HG02973 (cell line): ENCODE measurements at regions not wholly inside any gene's neighbourhood (a gene's known extent, or its start where the extent isn't known, plus 50 kb on each side); places are given as distances from the start of the nearest gene placed in this dataset.

Experiments used
- ATAC-seq: cut with Tn5 transposase; IDR thresholded peaks from one replicate; pipeline ENCODE4 v1.9.1; 2021; ENCODE audit warnings: moderate library complexity; ENCODE audit not compliant: unreplicated experiment

GRCh38 chr11:131229221-131229620, 141.2 kb upstream of the NTM start:
- ATAC-seq = no peak

- no peak for ATAC-seq
Measured at GRCh38 chr11:131231317-131231940, 139.0 kb upstream of the NTM start.

GRCh38 chr11:131232261-131232660, 138.2 kb upstream of the NTM start:
- no peak for ATAC-seq

GRCh38 chr11:131234221-131234620, 136.2 kb upstream of the NTM start:
- ATAC-seq = no peak

- no peak for ATAC-seq
Measured at GRCh38 chr11:131235328-131236298, 134.8 kb upstream of the NTM start.

- no peak for ATAC-seq
Measured at GRCh38 chr11:131240421-131240820, 130.0 kb upstream of the NTM start.

GRCh38 chr11:131242476-131243000, 127.9 kb upstream of the NTM start:
- ATAC-seq = no peak

- no peak for ATAC-seq
Measured at GRCh38 chr11:131246156-131246555, 124.3 kb upstream of the NTM start.

- ATAC-seq = no peak
Measured at GRCh38 chr11:131246663-131247062, 123.8 kb upstream of the NTM start.

GRCh38 chr11:131248588-131248987, 121.8 kb upstream of the NTM start:
- ATAC-seq = no peak

- ATAC-seq = no peak
Measured at GRCh38 chr11:131253142-131253655, 117.2 kb upstream of the NTM start.

GRCh38 chr11:131253656-131254151, 116.7 kb upstream of the NTM start:
- no peak for ATAC-seq

GRCh38 chr11:131254254-131254653, 116.2 kb upstream of the NTM start:
- ATAC-seq = no peak

GRCh38 chr11:131274233-131274632, 96.2 kb upstream of the NTM start:
- no peak for ATAC-seq

GRCh38 chr11:131275580-131275979, 94.8 kb upstream of the NTM start:
- no peak for ATAC-seq

GRCh38 chr11:131278472-131278871, 91.9 kb upstream of the NTM start:
- no peak for ATAC-seq

- ATAC-seq = no peak
Measured at GRCh38 chr11:131279654-131280384, 90.6 kb upstream of the NTM start.

GRCh38 chr11:131281316-131281715, 89.1 kb upstream of the NTM start:
- ATAC-seq = no peak

GRCh38 chr11:131284041-131284440, 86.4 kb upstream of the NTM start:
- no peak for ATAC-seq

- ATAC-seq = no peak
Measured at GRCh38 chr11:131288521-131289091, 81.8 kb upstream of the NTM start.

- ATAC-seq = no peak
Measured at GRCh38 chr11:131290185-131290584, 80.2 kb upstream of the NTM start.
